Endodermal cell (in vitro differentiated cells): ENCODE measurements at regions not wholly inside any gene's neighbourhood (a gene's known extent, or its start where the extent isn't known, plus 50 kb on each side); places are given as distances from the start of the nearest gene placed in this dataset.

Experiments used
- DNase-seq: peaks from one replicate; pipeline ENCODE4 v3.0.0-alpha.2; 2017
- H3K27ac ChIP-seq: 2 replicates; pipeline ENCODE4 v1.5.1; 2013; ENCODE audit warnings: mild to moderate bottlenecking, low read depth, low read length, moderate library complexity
- H3K27me3 ChIP-seq: 2 replicates; pipeline ENCODE4 v1.6.1; 2013; ENCODE audit warnings: mild to moderate bottlenecking, low read length, moderate library complexity; ENCODE audit not compliant: insufficient read depth, control insufficient read depth, poor library complexity, severe bottlenecking
- H3K36me3 ChIP-seq: 2 replicates; pipeline ENCODE4 v1.7.0; 2013; ENCODE audit warnings: mild to moderate bottlenecking, low read length, moderate library complexity; ENCODE audit not compliant: control insufficient read depth, insufficient read depth
- H3K4me1 ChIP-seq: one replicate; pipeline ENCODE4 v1.7.0; 2013; ENCODE audit warnings: low read length; ENCODE audit not compliant: control insufficient read depth, insufficient read depth
- H3K4me3 ChIP-seq: 2 replicates; pipeline ENCODE4 v1.5.1; 2013; ENCODE audit warnings: mild to moderate bottlenecking, low read length, moderate library complexity
- H3K9ac ChIP-seq: 2 replicates; pipeline ENCODE4 v1.6.1; 2013; ENCODE audit warnings: mild to moderate bottlenecking, low read length, moderate library complexity; ENCODE audit not compliant: poor library complexity, severe bottlenecking; ENCODE audit errors: extremely low read depth
- H3K9me3 ChIP-seq: 2 replicates; pipeline ENCODE4 v1.6.1; 2013; ENCODE audit warnings: mild to moderate bottlenecking, low read length, moderate library complexity; ENCODE audit not compliant: control insufficient read depth
- H3K27ac Mint-ChIP-seq: 2 replicates; pipeline ENCODE4 v1.8.0; 2020; ENCODE audit warnings: mixed read lengths
- H3K27me3 Mint-ChIP-seq: 2 replicates; pipeline ENCODE4 v1.8.0; 2021; ENCODE audit warnings: mild to moderate bottlenecking, mixed read lengths; ENCODE audit not compliant: insufficient read depth
- H3K36me3 Mint-ChIP-seq: 2 replicates; pipeline ENCODE4 v1.8.0; 2020; ENCODE audit warnings: low read depth, mixed read lengths
- H3K4me1 Mint-ChIP-seq: 2 replicates; pipeline ENCODE4 v1.8.0; 2020; ENCODE audit warnings: mixed read lengths
- H3K4me3 Mint-ChIP-seq: 2 replicates; pipeline ENCODE4 v1.8.0; 2020; ENCODE audit warnings: mild to moderate bottlenecking, moderate library complexity, mixed read lengths
- H3K9me3 Mint-ChIP-seq: 2 replicates; pipeline ENCODE4 v1.8.0; 2020; ENCODE audit warnings: mild to moderate bottlenecking, mixed read lengths
- WGBS, 2 experiments: methylation state at CpG; one replicate each; pipeline versions ENCODE4 v1.1.5 to v1.1.7; 2013; ENCODE audit warnings: missing lambda C conversion rate in 2 of 2, mixed read lengths in 1 of 2; ENCODE audit not compliant: insufficient coverage in 1 of 2, insufficient read length in 1 of 2; 5-methylcytosine and 5-hydroxymethylcytosine counted together
- TF ChIP-seq, protein P1 (sequence below): fragments of 200-600 bp; sonication (generic); conservative IDR thresholded peaks from 2 replicates; pipeline ENCODE4 v1.5.0; 2021; ENCODE audit warnings: antibody characterized with exemption, mild to moderate bottlenecking

DNA sequence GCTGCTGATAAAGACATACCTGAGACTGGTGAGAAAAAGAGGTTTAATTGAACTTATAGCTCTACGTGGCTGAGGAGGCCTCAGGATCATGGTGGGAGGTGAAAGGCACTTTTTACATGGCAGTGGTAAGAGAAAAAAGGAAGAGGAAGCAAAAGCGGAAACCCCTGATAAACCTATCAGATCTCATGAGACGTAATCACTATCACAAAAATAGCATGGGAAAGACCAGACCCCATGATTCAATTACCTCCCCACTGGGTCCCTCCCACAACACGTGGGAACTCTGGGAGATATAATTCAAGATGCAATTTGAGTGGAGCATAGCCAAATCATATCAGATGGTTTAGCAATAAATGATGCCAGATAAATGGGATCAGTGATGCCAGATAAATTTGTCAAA, 892.0 kb upstream of the CELF2 start:
- WGBS, 2 experiments: 82 to 91% methylated on average over 2 to 4 of the region's 4 CpGs
- no peaks in the 10 kb centered on the region for H3K4me1 Mint-ChIP-seq
- Histone ChIP-seq H3K27me3 (no peaks in the 10 kb centered on the region), H3K9ac (no peak overlapping the region), H3K4me1 (no peaks in the 10 kb centered on the region), H3K9me3 (no peaks in the 10 kb centered on the region), H3K4me3 (no peak overlapping the region), H3K27ac (no peak overlapping the region), H3K36me3 (no peaks in the 10 kb centered on the region)
- H3K27ac Mint-ChIP-seq: no peak overlapping the region
- H3K4me3 Mint-ChIP-seq: no peak overlapping the region
- peaks cover 2% of the 10 kb centered on the region for H3K9me3 Mint-ChIP-seq
- TF ChIP-seq, protein P1, sequence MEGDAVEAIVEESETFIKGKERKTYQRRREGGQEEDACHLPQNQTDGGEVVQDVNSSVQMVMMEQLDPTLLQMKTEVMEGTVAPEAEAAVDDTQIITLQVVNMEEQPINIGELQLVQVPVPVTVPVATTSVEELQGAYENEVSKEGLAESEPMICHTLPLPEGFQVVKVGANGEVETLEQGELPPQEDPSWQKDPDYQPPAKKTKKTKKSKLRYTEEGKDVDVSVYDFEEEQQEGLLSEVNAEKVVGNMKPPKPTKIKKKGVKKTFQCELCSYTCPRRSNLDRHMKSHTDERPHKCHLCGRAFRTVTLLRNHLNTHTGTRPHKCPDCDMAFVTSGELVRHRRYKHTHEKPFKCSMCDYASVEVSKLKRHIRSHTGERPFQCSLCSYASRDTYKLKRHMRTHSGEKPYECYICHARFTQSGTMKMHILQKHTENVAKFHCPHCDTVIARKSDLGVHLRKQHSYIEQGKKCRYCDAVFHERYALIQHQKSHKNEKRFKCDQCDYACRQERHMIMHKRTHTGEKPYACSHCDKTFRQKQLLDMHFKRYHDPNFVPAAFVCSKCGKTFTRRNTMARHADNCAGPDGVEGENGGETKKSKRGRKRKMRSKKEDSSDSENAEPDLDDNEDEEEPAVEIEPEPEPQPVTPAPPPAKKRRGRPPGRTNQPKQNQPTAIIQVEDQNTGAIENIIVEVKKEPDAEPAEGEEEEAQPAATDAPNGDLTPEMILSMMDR: no peak
- H3K36me3 Mint-ChIP-seq: no peaks in the 10 kb centered on the region
- H3K27me3 Mint-ChIP-seq: no peaks in the 10 kb centered on the region
- DNase-seq: no peak

GRCh38 chr10:10126218-10126617, 891.5 kb upstream of the CELF2 start:
- no peak overlapping the region for H3K4me3 Mint-ChIP-seq
- H3K4me1 Mint-ChIP-seq: no peaks in the 10 kb centered on the region
- DNase-seq: no peak
- no peak overlapping the region for H3K27ac ChIP-seq
- H3K9ac ChIP-seq: no peak overlapping the region
- no peaks in the 10 kb centered on the region for H3K36me3 Mint-ChIP-seq
- no peaks in the 10 kb centered on the region for H3K9me3 ChIP-seq
- peaks cover 2% of the 10 kb centered on the region for H3K9me3 Mint-ChIP-seq
- H3K36me3 ChIP-seq: no peaks in the 10 kb centered on the region
- H3K4me3 ChIP-seq: no peak overlapping the region
- TF ChIP-seq, protein P1: no peak
- no peaks in the 10 kb centered on the region for H3K27me3 ChIP-seq
- H3K27me3 Mint-ChIP-seq: no peaks in the 10 kb centered on the region
- no peaks in the 10 kb centered on the region for H3K4me1 ChIP-seq
- no peak overlapping the region for H3K27ac Mint-ChIP-seq
- 88% methylated on average over 3 of the region's 3 CpGs; no CpG with 5 or more reads in 1 of the 2 experiments for WGBS, 2 experiments

DNA sequence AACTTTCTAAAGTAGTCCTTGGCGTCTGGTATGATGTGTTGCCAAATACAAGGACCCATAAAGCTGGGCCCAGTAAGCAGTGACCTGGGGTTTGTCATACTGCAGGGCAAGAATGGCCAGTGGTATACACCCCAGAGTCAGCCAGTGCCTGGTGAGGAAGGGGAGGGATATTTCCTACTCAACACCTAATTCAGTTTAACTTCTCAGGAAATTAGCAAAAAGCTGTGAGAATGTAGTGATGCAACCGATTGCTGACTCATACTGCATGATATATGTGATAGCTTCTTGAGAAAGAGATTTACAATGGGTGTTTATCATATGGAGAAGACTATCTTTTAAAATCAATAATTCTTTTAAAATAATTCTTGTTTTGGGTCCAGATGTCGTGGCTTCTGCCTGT, 889.3 kb upstream of the CELF2 start:
- no peak overlapping the region for H3K27ac Mint-ChIP-seq
- H3K4me1 Mint-ChIP-seq: no peaks in the 10 kb centered on the region
- no peak overlapping the region for H3K27ac ChIP-seq
- H3K9me3 Mint-ChIP-seq: peaks cover 2% of the 10 kb centered on the region
- H3K36me3 Mint-ChIP-seq: no peaks in the 10 kb centered on the region
- H3K9ac ChIP-seq: no peak overlapping the region
- no peaks in the 10 kb centered on the region for H3K27me3 ChIP-seq
- H3K4me3 Mint-ChIP-seq: no peak overlapping the region
- H3K4me3 ChIP-seq: no peak overlapping the region
- H3K27me3 Mint-ChIP-seq: no peaks in the 10 kb centered on the region
- DNase-seq: no peak
- H3K9me3 ChIP-seq: no peaks in the 10 kb centered on the region
- no peaks in the 10 kb centered on the region for H3K36me3 ChIP-seq
- no peaks in the 10 kb centered on the region for H3K4me1 ChIP-seq
- TF ChIP-seq, protein P1: no peak
- 87 to 100% methylated on average over 3 of the region's 3 CpGs for WGBS, 2 experiments
